OCI-LY7 (cell line): ENCODE measurements at regions not wholly inside any gene's neighbourhood (a gene's known extent, or its start where the extent isn't known, plus 50 kb on each side); places are given as distances from the start of the nearest gene placed in this dataset.

ENCODE experiments used
- EZH2phosphoT487 ChIP-seq: fragments of 200-600 bp; sonication (generic); IDR thresholded peaks from 2 replicates; pipeline ENCODE4 v1.6.1; 2018; ENCODE audit warnings: low read depth, borderline replicate concordance, mild to moderate bottlenecking, mixed run types, antibody characterized with exemption, low read length, moderate library complexity, mixed read lengths
- TF ChIP-seq, protein P1 (sequence below): fragments of 200-600 bp; sonication (generic); conservative IDR thresholded peaks from 2 replicates; pipeline ENCODE4 v1.5.1; 2014; ENCODE audit warnings: mild to moderate bottlenecking, antibody characterized with exemption, low read length, moderate library complexity, mixed read lengths

- TF ChIP-seq, protein P1, sequence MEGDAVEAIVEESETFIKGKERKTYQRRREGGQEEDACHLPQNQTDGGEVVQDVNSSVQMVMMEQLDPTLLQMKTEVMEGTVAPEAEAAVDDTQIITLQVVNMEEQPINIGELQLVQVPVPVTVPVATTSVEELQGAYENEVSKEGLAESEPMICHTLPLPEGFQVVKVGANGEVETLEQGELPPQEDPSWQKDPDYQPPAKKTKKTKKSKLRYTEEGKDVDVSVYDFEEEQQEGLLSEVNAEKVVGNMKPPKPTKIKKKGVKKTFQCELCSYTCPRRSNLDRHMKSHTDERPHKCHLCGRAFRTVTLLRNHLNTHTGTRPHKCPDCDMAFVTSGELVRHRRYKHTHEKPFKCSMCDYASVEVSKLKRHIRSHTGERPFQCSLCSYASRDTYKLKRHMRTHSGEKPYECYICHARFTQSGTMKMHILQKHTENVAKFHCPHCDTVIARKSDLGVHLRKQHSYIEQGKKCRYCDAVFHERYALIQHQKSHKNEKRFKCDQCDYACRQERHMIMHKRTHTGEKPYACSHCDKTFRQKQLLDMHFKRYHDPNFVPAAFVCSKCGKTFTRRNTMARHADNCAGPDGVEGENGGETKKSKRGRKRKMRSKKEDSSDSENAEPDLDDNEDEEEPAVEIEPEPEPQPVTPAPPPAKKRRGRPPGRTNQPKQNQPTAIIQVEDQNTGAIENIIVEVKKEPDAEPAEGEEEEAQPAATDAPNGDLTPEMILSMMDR = no peak
- TF ChIP-seq EZH2phosphoT487 = no peak
These were observed 1012.5 kb upstream of the LCORL start for GRCh38 chr4:19033816-19034733.
